SK-N-MC (cell line): ENCODE measurements at regions not wholly inside any gene's neighbourhood (a gene's known extent, or its start where the extent isn't known, plus 50 kb on each side); places are given as distances from the start of the nearest gene placed in this dataset.

Source experiments
- DNase-seq: peaks from one replicate; pipeline ENCODE4 v3.0.0-alpha.2; 2011; ENCODE audit warnings: low read depth, low spot score
- H3K27ac ChIP-seq: fragments of 200-600 bp; sonication (generic); 2 replicates; pipeline ENCODE4 v1.5.1; 2016; ENCODE audit warnings: mixed run types
- H3K36me3 ChIP-seq: fragments of 200-600 bp; sonication (generic); 2 replicates; pipeline ENCODE4 v1.6.1; 2017; ENCODE audit warnings: antibody characterized with exemption, low read length, mixed read lengths; ENCODE audit not compliant: insufficient read depth
- H3K4me3 ChIP-seq: fragments of 200-600 bp; sonication (generic); 2 replicates; pipeline ENCODE4 v1.5.1; 2016
- H3K9ac ChIP-seq: fragments of 200-600 bp; sonication (generic); 2 replicates; pipeline ENCODE4 v1.8.0; 2017; ENCODE audit warnings: mixed run types, mixed read lengths; ENCODE audit not compliant: insufficient read length
- H3K9me3 ChIP-seq: fragments of 200-600 bp; sonication (generic); 2 replicates; pipeline ENCODE4 v1.6.1; 2017; ENCODE audit warnings: low read depth, mild to moderate bottlenecking, antibody characterized with exemption, low read length, moderate library complexity, mixed read lengths
- EZH2 ChIP-seq: fragments of 200-600 bp; sonication (generic); IDR thresholded peaks from one replicate; pipeline ENCODE4 v1.6.1; 2017; ENCODE audit warnings: antibody characterized with exemption
- FOXP2 ChIP-seq: optimal IDR thresholded peaks from 2 replicates; pipeline ENCODE3; 2011; ENCODE audit warnings: mild to moderate bottlenecking, moderate library complexity; ENCODE audit not compliant: insufficient read depth; ENCODE audit errors: extremely low read length, control extremely low read depth
- POLR2AphosphoS5 ChIP-seq: IDR thresholded peaks from 2 replicates; pipeline ENCODE4 v1.6.1; 2012; ENCODE audit warnings: mild to moderate bottlenecking, low read depth, low read length, borderline replicate concordance

DNA sequence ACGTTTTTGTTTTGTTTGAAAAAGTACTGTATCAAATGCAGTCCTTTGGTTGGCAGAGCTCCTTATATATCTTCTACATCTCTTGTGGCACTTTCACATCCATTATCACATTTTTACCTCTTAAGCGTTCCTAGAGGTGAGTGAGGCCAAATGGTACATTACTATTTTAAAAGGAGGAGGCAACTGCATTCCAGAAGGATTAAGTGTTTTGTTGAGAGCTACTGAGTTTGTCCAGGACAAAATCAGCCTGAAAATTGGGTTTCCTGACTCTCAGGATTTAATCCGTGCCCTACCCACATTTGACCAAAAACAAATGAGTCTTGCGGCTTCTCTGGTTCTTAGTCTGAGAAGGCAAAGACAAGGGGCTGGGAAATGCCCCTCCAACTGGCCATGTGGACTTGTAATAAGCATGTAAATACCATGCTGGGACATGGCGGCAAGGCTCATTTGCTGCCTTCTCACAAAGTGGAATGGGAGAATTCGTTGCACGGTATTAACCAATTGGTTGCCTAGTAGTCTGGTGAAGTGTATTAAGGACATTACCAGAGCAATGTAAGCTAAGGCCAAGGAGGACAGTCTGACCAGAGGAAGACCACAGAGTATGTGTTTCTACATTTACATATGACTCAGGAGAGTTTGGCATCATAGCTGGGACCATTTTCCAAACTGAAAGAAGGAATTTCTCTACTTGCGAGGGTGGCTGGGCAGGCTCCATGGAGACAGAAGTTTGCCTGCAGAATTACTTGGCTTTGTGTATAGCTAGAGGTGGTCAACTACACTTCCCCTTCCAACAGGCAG is 175.8 kb upstream of the PLXNC1 start:
- Histone ChIP-seq H3K27ac (no peak overlapping the region), H3K9me3 (no peaks in the 10 kb centered on the region), H3K4me3 (no peak overlapping the region), H3K36me3 (no peaks in the 10 kb centered on the region), H3K9ac (no peak overlapping the region)
- DNase-seq: no peak
- no peak for TF ChIP-seq FOXP2
- no peak for TF ChIP-seq EZH2
- TF ChIP-seq POLR2AphosphoS5: no peak

DNA sequence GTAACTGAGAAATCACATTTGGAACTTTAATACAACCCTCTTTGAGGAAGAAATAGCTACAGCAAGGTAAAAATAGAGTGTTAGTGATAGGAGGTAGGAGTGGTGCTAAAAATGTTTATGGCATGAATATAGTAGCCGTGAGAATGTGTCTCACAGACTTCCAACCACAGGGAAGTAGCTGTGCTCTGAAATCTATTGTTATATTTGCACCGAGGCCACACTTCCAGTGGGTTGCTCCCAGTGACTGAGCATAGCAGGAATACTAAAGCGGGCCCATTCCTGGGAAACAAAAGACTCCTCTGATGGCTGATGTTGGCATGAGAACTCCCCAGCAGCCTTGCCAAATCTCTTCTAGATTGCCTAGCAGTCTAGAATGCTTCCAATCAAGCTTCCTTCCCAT is 174.1 kb upstream of the PLXNC1 start:
- H3K9ac ChIP-seq: no peak overlapping the region
- no peaks in the 10 kb centered on the region for H3K9me3 ChIP-seq
- DNase-seq: no peak
- H3K27ac ChIP-seq: no peak overlapping the region
- no peak overlapping the region for H3K4me3 ChIP-seq
- no peaks in the 10 kb centered on the region for H3K36me3 ChIP-seq
- TF ChIP-seq FOXP2: no peak
- TF ChIP-seq EZH2: no peak
- TF ChIP-seq POLR2AphosphoS5: no peak

DNA sequence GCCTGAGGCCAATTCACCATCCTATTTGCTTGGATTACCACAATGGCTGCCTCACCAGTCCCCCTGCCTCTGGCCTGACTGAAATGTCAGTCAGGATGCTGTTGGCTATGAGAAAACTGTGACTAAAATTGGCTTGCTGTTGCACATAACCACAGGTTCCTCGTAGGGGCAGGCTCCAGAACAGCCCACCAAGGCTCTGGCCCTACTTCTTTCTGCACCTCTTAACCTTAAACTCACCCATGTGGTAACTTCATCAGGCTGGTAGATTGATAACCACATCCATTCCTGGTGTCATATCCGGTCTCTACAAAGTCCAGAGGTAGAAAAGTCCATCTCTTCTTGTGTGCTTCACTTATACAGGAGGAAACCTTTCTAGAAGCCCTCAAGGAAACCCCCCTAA is 172.4 kb upstream of the PLXNC1 start:
- Histone ChIP-seq H3K9ac (no peak overlapping the region), H3K27ac (no peak overlapping the region), H3K36me3 (no peaks in the 10 kb centered on the region), H3K9me3 (no peaks in the 10 kb centered on the region), H3K4me3 (no peak overlapping the region)
- no peak for DNase-seq
- TF ChIP-seq EZH2: no peak

DNA sequence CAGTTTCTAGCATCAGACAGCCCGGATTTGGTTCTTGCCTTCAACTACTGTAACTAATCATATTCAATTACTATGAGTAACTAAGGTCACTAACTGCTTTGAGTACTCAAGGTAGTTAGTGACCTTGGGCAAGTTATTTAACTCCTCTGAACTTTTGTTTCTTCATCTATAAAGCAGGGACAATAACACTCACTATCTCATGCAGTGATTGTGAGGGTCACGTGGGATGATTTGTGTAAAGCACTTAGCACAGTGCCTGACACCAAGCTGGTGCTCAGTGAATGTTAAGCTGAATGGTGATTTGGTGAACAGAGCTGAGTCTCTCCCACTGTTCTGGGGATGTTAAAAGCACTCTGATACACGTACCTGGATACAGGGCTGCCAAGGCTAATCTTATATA is 171.3 kb upstream of the PLXNC1 start:
- TF ChIP-seq POLR2AphosphoS5 (no peak), FOXP2 (no peak), EZH2 (no peak)
- Histone ChIP-seq H3K27ac (no peak overlapping the region), H3K9me3 (no peaks in the 10 kb centered on the region), H3K36me3 (no peaks in the 10 kb centered on the region), H3K9ac (no peak overlapping the region), H3K4me3 (no peak overlapping the region)
- DNase-seq: no peak

DNA sequence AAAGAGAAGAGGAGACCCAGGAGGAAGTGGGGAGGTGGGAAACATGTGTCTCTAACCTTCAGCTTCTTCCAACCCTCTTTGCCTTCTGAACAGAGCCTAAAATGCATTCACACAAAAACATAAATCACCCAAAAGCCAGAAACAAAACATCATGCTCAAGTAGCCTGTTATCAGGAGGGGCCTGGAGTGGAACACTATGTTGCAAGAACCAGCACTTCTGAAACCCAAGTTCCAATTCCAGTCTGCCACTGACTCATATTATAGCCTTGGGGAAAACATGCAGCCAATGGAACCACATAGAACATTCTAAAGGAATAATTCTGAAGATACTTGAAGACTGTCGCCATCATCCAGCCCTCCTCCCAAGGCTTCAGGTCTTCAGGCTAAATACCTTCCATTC is 169.8 kb upstream of the PLXNC1 start:
- H3K9me3 ChIP-seq: no peaks in the 10 kb centered on the region
- H3K9ac ChIP-seq: no peak overlapping the region
- no peak overlapping the region for H3K4me3 ChIP-seq
- H3K27ac ChIP-seq: no peak overlapping the region
- DNase-seq: peak; percentile 14
- no peaks in the 10 kb centered on the region for H3K36me3 ChIP-seq
- TF ChIP-seq POLR2AphosphoS5: no peak
- no peak for TF ChIP-seq FOXP2
- no peak for TF ChIP-seq EZH2

DNA sequence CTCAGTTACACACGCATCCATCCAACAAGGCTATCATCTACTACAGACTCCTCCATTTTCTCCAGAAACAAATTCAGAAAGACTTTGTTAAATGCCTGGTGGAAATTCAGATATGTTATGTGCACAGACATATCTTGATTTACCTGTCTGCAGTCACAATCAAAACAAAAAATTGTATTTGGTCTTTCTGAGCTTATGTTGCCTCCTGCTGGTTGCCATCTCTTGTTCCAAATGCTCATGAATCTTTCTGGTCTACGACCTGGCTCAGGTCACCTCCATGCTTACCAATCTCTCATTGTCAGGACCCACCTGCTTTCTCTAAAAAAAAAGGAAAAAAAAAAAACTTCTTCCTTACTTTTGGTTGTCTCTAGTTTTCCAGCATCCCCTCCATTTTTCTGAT is 169.2 kb upstream of the PLXNC1 start:
- Histone ChIP-seq H3K27ac (no peak overlapping the region), H3K9ac (no peak overlapping the region), H3K4me3 (no peak overlapping the region), H3K9me3 (no peaks in the 10 kb centered on the region), H3K36me3 (no peaks in the 10 kb centered on the region)
- no peak for DNase-seq
- no peak for TF ChIP-seq EZH2
- no peak for TF ChIP-seq POLR2AphosphoS5
- no peak for TF ChIP-seq FOXP2

DNA sequence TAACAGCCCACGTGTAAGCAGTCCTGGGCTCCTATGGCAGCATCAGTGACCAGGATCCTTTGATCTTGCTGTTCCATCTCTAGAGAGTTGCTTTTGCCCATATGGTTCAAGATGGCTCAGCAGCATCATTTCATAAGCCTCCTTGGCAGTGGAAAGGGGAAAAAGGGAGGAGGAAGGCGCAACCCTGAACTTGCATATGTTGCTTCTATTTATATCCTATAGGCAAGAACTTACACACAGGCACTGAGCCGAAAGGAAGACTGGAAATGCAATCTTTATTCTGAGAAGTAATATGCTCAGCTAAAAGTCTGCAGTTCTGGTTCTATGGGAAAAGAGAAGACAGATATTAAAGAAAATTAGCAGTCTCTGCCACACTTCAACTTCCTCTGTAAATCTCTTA is 167.7 kb upstream of the PLXNC1 start:
- no peak for DNase-seq
- Histone ChIP-seq H3K36me3 (no peaks in the 10 kb centered on the region), H3K4me3 (no peak overlapping the region), H3K9ac (no peak overlapping the region), H3K9me3 (no peaks in the 10 kb centered on the region), H3K27ac (no peak overlapping the region)
- TF ChIP-seq POLR2AphosphoS5: no peak
- no peak for TF ChIP-seq EZH2
- no peak for TF ChIP-seq FOXP2

DNA sequence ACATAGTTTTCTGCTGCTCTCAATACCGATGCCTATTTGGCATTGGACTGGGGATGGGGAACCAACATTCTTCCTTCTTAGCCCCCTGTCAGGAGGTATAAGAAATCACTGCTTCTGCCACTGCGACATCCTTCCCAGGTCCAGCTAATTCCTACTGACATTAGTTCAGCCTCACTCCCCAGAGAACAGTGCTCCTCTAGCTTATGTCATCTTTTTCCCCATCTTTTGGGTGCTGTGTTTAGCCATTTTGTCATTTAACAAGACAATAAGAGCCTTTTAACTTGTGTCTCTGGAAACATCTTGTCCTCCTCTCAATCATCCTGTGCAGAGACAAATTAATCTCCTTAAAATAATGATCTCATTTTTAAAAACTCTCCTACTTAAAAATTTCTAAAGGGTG is 167.0 kb upstream of the PLXNC1 start:
- Histone ChIP-seq H3K36me3 (no peaks in the 10 kb centered on the region), H3K9me3 (no peaks in the 10 kb centered on the region), H3K27ac (no peak overlapping the region), H3K4me3 (no peak overlapping the region), H3K9ac (no peak overlapping the region)
- TF ChIP-seq EZH2 (no peak), POLR2AphosphoS5 (no peak), FOXP2 (no peak)
- DNase-seq: no peak

DNA sequence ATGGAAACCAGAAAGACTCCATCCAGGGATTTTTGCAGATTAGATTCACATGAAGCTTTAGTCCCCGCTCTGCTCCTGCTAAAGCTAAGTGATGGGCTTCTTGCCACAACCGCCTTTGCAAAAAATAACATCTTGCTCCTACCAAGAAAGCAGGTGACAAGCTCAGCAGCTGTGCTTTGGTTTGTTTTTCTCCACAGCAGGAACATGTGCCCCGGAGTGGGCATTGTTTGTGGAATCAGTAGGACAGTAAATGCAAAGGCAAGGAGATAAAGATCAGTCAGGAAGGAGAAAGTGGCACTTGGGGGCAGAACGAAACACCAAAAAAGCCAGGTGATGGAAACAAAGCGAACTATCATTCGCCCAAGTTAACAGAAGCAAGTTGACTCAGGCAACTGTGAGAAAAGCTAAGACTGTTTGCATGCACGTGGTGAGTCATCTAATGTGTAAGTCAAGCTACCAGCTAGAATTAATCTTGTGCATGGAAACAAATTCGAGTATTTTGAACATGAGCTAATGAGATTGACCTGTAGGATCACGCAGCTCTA is 165.5 kb upstream of the PLXNC1 start:
- Histone ChIP-seq H3K9me3 (no peaks in the 10 kb centered on the region), H3K9ac (no peak overlapping the region), H3K27ac (no peak overlapping the region), H3K36me3 (no peaks in the 10 kb centered on the region), H3K4me3 (no peak overlapping the region)
- TF ChIP-seq EZH2 (no peak), POLR2AphosphoS5 (no peak), FOXP2 (no peak)
- no peak for DNase-seq
